ENCODE measurements at regions not wholly inside any gene's neighbourhood (a gene's known extent, or its start where the extent isn't known, plus 50 kb on each side); places are given as distances from the start of the nearest gene placed in this dataset.

DNA sequence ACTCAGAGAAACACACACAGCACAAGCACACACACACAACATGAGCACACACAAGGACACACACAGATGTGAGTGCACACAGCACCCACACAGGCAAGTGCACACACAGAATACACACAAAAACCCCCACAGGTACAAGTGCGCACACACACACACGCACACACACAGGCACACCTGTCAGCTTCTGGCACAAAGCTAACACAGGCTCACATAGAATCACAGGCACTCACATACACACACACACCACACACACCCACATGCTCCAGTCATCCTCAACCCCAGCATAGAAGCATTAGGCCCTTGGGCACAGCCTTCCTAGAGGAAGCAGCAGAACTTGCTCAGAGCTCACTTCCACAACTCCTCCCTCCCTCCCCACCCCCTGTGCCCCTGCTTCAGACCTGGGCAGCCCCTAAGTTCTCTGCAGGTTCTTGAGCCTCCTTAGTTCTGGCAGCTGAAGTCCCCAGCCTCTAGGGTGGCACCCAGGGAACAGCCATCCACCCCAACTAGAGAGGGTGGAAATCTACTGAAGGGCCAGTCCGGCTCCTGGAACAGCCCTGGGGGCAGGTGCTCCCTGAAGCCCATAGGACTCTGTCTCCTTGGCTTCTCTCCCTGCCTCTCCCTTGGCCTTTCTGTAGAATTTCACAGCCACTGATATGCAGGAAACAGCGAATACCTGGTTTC is 129.9 kb upstream of the VSTM2B start:
- no peak overlapping the region for H2BK5ac ChIP-seq (ENCODE audit: low read depth, low read length)
- H3K14ac ChIP-seq (ENCODE audit: insufficient read length): no peak overlapping the region
- H3K9me3 ChIP-seq (ENCODE audit: insufficient read depth in 2 of 2, low read depth in 1 of 2, low read length in 1 of 2): peaks cover 9 to 10% of the 10 kb centered on the region in 2 experiments; a peak in 2 of 4 replicates
- H2AFZ ChIP-seq (ENCODE audit: low read length): no peak overlapping the region
- H4K8ac ChIP-seq (ENCODE audit: extremely low read depth, insufficient read depth, low read length): no peak overlapping the region
- no peak overlapping the region for H3K4me2 ChIP-seq (ENCODE audit: insufficient read depth in 1 of 2, low read depth in 2 of 2, low read length in 2 of 2)
- H2BK15ac ChIP-seq (ENCODE audit: low read length): peak overlapping the region; percentile 81; the same call in 1 of the 2 replicates
- H2BK20ac ChIP-seq (ENCODE audit: low read length): no peak overlapping the region
- H2BK12ac ChIP-seq (ENCODE audit: low read depth, low read length): 0 out of 2 replicates have a peak overlapping the region, but pooled peaks have one; percentile 9
- H3K27me3 ChIP-seq (replicated peaks in 1 of 4; ENCODE audit: control insufficient read depth in 3 of 4, extremely low read depth in 1 of 4, insufficient read depth in 3 of 4, low read length in 3 of 4): no peaks in the 10 kb centered on the region; a peak in 1 of 7 replicates
- H4K5ac ChIP-seq (ENCODE audit: insufficient read length, low read depth, low read length): no peak overlapping the region
- H3K36me3 ChIP-seq (ENCODE audit: control insufficient read depth in 2 of 4, insufficient read depth in 4 of 4, low read length in 3 of 4): no peaks in the 10 kb centered on the region
- H4K20me1 ChIP-seq (replicated peaks in 1 of 2; ENCODE audit: control insufficient read depth in 1 of 2, insufficient read depth in 2 of 2, low read length in 2 of 2): peaks cover 0 to 3% of the 10 kb centered on the region in 2 experiments
- no peak overlapping the region for H2BK120ac ChIP-seq (replicated peaks; ENCODE audit: low read depth, low read length)
- peaks cover 0 to 10% (median 4%) of the 10 kb centered on the region in 4 experiments; a peak in 5 of 7 replicates for H3K4me1 ChIP-seq (replicated peaks in 1 of 4; ENCODE audit: control insufficient read depth in 3 of 4, insufficient read depth in 4 of 4, low read length in 3 of 4)
- ChIA-PET POLR2A (ENCODE audit: partially characterized antibody) (no interaction called here), CTCF (ENCODE audit: partially characterized antibody) (interaction anchor here (1.2 to 2.5 kb wide), 4 partner anchors 8 to 83 kb away, joined by 3 to 9 read pairs (median 4); no protein-coding TSS in a partner anchor)
- H3K79me1 ChIP-seq (ENCODE audit: low read depth, low read length): no peaks in the 10 kb centered on the region
- H3K23me2 ChIP-seq (ENCODE audit: low read depth, low read length): no peaks in the 10 kb centered on the region; the same call in none of the 2 replicates
- no peak overlapping the region for H3K23ac ChIP-seq (ENCODE audit: insufficient read length)
- H3K18ac ChIP-seq (ENCODE audit: extremely low read depth, low read length): no peak overlapping the region
- 91% methylated on average over 4 of the region's 4 CpGs; no CpG with 5 or more reads in 1 of the 2 experiments for WGBS, 2 experiments (ENCODE audit: extremely low coverage in 1 of 2, insufficient coverage in 1 of 2, insufficient read length in 1 of 2, insufficient replicate concordance in 2 of 2, low coverage in 1 of 2, low lambda C conversion rate in 2 of 2, missing lambda C conversion rate in 1 of 2)
- no peak overlapping the region for H3K56ac ChIP-seq (replicated peaks; ENCODE audit: insufficient read length, low read depth, low read length)
- H3K27ac ChIP-seq (ENCODE audit: low read depth, low read length): no peak overlapping the region
- H3K79me2 ChIP-seq (ENCODE audit: control insufficient read depth in 1 of 2, insufficient read depth in 2 of 2, low read length in 2 of 2): no peaks in the 10 kb centered on the region
- no peak overlapping the region for H4K91ac ChIP-seq (replicated peaks; ENCODE audit: insufficient read length, low read length)
- no peak overlapping the region for H3K9ac ChIP-seq (replicated peaks in 1 of 4; ENCODE audit: extremely low read depth in 1 of 4, low read depth in 3 of 4, low read length in 3 of 4)
- FAIRE-seq: no peak
- no peak overlapping the region for H2AK5ac ChIP-seq (ENCODE audit: low read depth, low read length)
- H3K4me3 ChIP-seq (ENCODE audit: extremely low read depth in 1 of 4, insufficient read depth in 2 of 4, low read depth in 3 of 4, low read length in 4 of 4): no peak overlapping the region
- no peak for DNase-seq (ENCODE audit: low read depth in 1 of 2, low spot score in 2 of 2)
- no peak overlapping the region for H3K4ac ChIP-seq (replicated peaks; ENCODE audit: insufficient read length, low read depth, low read length)
- TF ChIP-seq TEAD4 (IDR thresholded peaks at IDR 0.05; ENCODE audit: low read depth, low read length) (no peak), BCL11A (IDR thresholded peaks at IDR 0.05; ENCODE audit: low read depth in 2 of 2, low read length in 2 of 2) (no peak), NANOG (IDR thresholded peaks at IDR 0.05; ENCODE audit: insufficient read depth, low read depth, low read length, poor library complexity, severe bottlenecking) (no peak), CTCF (IDR thresholded peaks at IDR 0.05; ENCODE audit: control extremely low read depth in 1 of 3, insufficient read depth in 1 of 3, low read depth in 1 of 3, low read length in 3 of 3) (no peak), RNF2 (IDR thresholded peaks at IDR 0.05; ENCODE audit: borderline replicate concordance, low read depth, low read length, missing control alignments, poor library complexity, severe bottlenecking) (no peak), GTF2F1 (IDR thresholded peaks at IDR 0.05; ENCODE audit: borderline replicate concordance, low read depth, low read length) (no peak), SUZ12 (IDR thresholded peaks at IDR 0.05; ENCODE audit: low read length) (no peak), CBX5 (IDR thresholded peaks at IDR 0.05; ENCODE audit: low read depth, low read length) (no peak)
